IPS-18a (cell line): ENCODE measurements at regions not wholly inside any gene's neighbourhood (a gene's known extent, or its start where the extent isn't known, plus 50 kb on each side); places are given as distances from the start of the nearest gene placed in this dataset.

ENCODE experiments used
- H3K27ac ChIP-seq: one replicate; pipeline ENCODE4 v1.5.1; 2013; ENCODE audit warnings: low read length
- H3K27me3 ChIP-seq: one replicate; pipeline ENCODE4 v1.6.1; 2013; ENCODE audit warnings: mild to moderate bottlenecking, low read length; ENCODE audit not compliant: control insufficient read depth, insufficient read depth
- H3K36me3 ChIP-seq: one replicate; pipeline ENCODE4 v1.6.1; 2013; ENCODE audit warnings: low read depth, low read length; ENCODE audit not compliant: control insufficient read depth
- H3K4me1 ChIP-seq: one replicate; pipeline ENCODE4 v1.6.1; 2013; ENCODE audit warnings: low read depth, low read length; ENCODE audit not compliant: control insufficient read depth
- H3K4me3 ChIP-seq: one replicate; pipeline ENCODE4 v1.5.1; 2013; ENCODE audit warnings: low read length
- H3K9ac ChIP-seq: one replicate; pipeline ENCODE4 v1.6.1; 2013; ENCODE audit warnings: mild to moderate bottlenecking, low read length, moderate library complexity
- H3K9me3 ChIP-seq: one replicate; pipeline ENCODE4 v1.6.1; 2013; ENCODE audit warnings: low read depth, low read length; ENCODE audit not compliant: control insufficient read depth

GRCh38 chr3:144431134-144431533, 459.5 kb downstream of the DIPK2A start:
- Histone ChIP-seq H3K36me3 (no peaks in the 10 kb centered on the region), H3K27ac (no peak overlapping the region), H3K4me1 (peaks cover 9% of the 10 kb centered on the region), H3K9me3 (no peaks in the 10 kb centered on the region), H3K9ac (no peak overlapping the region), H3K27me3 (no peaks in the 10 kb centered on the region), H3K4me3 (no peak overlapping the region)

- Histone ChIP-seq H3K9ac (no peak overlapping the region), H3K4me3 (no peak overlapping the region), H3K4me1 (peaks cover 9% of the 10 kb centered on the region), H3K27me3 (no peaks in the 10 kb centered on the region), H3K27ac (no peak overlapping the region), H3K9me3 (no peaks in the 10 kb centered on the region), H3K36me3 (no peaks in the 10 kb centered on the region)
Measured at GRCh38 chr3:144433006-144433405, 461.4 kb downstream of the DIPK2A start.

GRCh38 chr3:144437989-144438388, 466.4 kb downstream of the DIPK2A start:
- H3K9ac ChIP-seq, result no peak overlapping the region
- H3K27ac ChIP-seq, result no peak overlapping the region
- no peaks in the 10 kb centered on the region for H3K36me3 ChIP-seq
- H3K4me1 ChIP-seq, result no peaks in the 10 kb centered on the region
- no peaks in the 10 kb centered on the region for H3K27me3 ChIP-seq
- H3K4me3 ChIP-seq, result no peak overlapping the region
- no peaks in the 10 kb centered on the region for H3K9me3 ChIP-seq

DNA sequence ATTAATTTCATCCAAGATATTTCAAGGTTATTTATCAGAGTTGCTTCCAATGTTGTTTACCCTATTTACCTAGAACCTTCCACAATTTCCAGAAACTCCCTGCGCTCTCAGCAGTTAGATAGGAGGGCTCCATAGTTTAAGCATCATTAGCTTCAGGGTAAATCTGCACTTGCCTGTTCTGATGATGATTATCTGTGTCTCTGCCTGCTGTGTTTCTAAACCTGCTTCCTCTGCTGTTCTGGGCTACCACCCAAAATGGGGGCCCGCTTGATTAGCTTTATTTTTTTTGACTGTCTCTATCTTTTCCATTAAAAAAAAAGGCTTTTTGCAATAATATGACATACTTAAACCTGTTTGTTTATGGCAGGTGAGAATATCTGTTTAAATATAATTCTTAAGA, 472.4 kb downstream of the DIPK2A start:
- Histone ChIP-seq H3K9ac (no peak overlapping the region), H3K27me3 (no peaks in the 10 kb centered on the region), H3K27ac (no peak overlapping the region), H3K9me3 (no peaks in the 10 kb centered on the region), H3K4me1 (no peaks in the 10 kb centered on the region), H3K36me3 (no peaks in the 10 kb centered on the region), H3K4me3 (no peak overlapping the region)

GRCh38 chr3:144444546-144444945, 472.9 kb downstream of the DIPK2A start:
- no peaks in the 10 kb centered on the region for H3K4me1 ChIP-seq
- H3K27me3 ChIP-seq, result no peaks in the 10 kb centered on the region
- no peaks in the 10 kb centered on the region for H3K9me3 ChIP-seq
- H3K36me3 ChIP-seq, result no peaks in the 10 kb centered on the region
- no peak overlapping the region for H3K9ac ChIP-seq
- H3K4me3 ChIP-seq, result no peak overlapping the region
- no peak overlapping the region for H3K27ac ChIP-seq

- Histone ChIP-seq H3K36me3 (no peaks in the 10 kb centered on the region), H3K4me1 (no peaks in the 10 kb centered on the region), H3K4me3 (no peak overlapping the region), H3K27me3 (no peaks in the 10 kb centered on the region), H3K9me3 (no peaks in the 10 kb centered on the region), H3K27ac (no peak overlapping the region), H3K9ac (no peak overlapping the region)
Measured at GRCh38 chr3:144455841-144456440, 484.3 kb downstream of the DIPK2A start.

- H3K27me3 ChIP-seq, result no peaks in the 10 kb centered on the region
- H3K9me3 ChIP-seq, result no peaks in the 10 kb centered on the region
- H3K9ac ChIP-seq, result no peak overlapping the region
- H3K4me1 ChIP-seq, result peaks cover 6% of the 10 kb centered on the region
- H3K4me3 ChIP-seq, result no peak overlapping the region
- H3K36me3 ChIP-seq, result no peaks in the 10 kb centered on the region
- H3K27ac ChIP-seq, result no peak overlapping the region
Measured at GRCh38 chr3:144457758-144458157, 486.1 kb downstream of the DIPK2A start.

DNA sequence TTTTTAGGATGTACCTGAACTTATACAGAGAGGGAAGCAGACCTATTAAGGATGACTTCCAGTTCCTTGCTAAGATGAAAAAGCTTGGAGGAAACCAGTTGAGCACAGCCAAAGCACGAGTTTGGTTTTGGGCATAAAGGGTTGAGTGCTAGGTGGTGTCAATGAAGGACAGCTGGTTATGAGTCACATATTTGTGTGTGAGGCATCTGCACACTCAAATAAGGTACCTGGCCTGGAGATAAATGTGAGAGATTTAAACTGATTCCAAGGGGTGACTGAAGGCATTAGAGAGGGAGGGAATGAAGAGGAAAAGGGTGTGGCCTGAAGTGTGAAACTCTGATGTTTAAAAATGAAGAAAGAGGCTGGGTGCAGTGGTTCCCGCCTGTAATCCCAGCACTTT, 486.7 kb downstream of the DIPK2A start:
- Histone ChIP-seq H3K9ac (no peak overlapping the region), H3K27ac (no peak overlapping the region), H3K27me3 (no peaks in the 10 kb centered on the region), H3K36me3 (no peaks in the 10 kb centered on the region), H3K4me3 (no peak overlapping the region), H3K4me1 (peaks cover 6% of the 10 kb centered on the region), H3K9me3 (no peaks in the 10 kb centered on the region)

GRCh38 chr3:144462337-144462736, 490.7 kb downstream of the DIPK2A start:
- Histone ChIP-seq H3K27me3 (no peaks in the 10 kb centered on the region), H3K36me3 (no peaks in the 10 kb centered on the region), H3K4me3 (no peak overlapping the region), H3K9ac (no peak overlapping the region), H3K9me3 (no peaks in the 10 kb centered on the region), H3K4me1 (peaks cover 6% of the 10 kb centered on the region), H3K27ac (no peak overlapping the region)

- Histone ChIP-seq H3K27me3 (no peaks in the 10 kb centered on the region), H3K4me1 (peaks cover 6% of the 10 kb centered on the region), H3K27ac (no peak overlapping the region), H3K9me3 (no peaks in the 10 kb centered on the region), H3K36me3 (no peaks in the 10 kb centered on the region), H3K4me3 (no peak overlapping the region), H3K9ac (no peak overlapping the region)
Measured at GRCh38 chr3:144463911-144464310, 492.3 kb downstream of the DIPK2A start.

GRCh38 chr3:144466114-144466513, 494.5 kb downstream of the DIPK2A start:
- Histone ChIP-seq H3K4me1 (peaks cover 6% of the 10 kb centered on the region), H3K27ac (no peak overlapping the region), H3K36me3 (no peaks in the 10 kb centered on the region), H3K9me3 (no peaks in the 10 kb centered on the region), H3K27me3 (no peaks in the 10 kb centered on the region), H3K9ac (no peak overlapping the region), H3K4me3 (no peak overlapping the region)

GRCh38 chr3:144466540-144466939, 494.9 kb downstream of the DIPK2A start:
- no peak overlapping the region for H3K9ac ChIP-seq
- H3K4me1 ChIP-seq, result peaks cover 6% of the 10 kb centered on the region
- no peak overlapping the region for H3K27ac ChIP-seq
- H3K4me3 ChIP-seq, result no peak overlapping the region
- H3K27me3 ChIP-seq, result no peaks in the 10 kb centered on the region
- H3K36me3 ChIP-seq, result no peaks in the 10 kb centered on the region
- H3K9me3 ChIP-seq, result no peaks in the 10 kb centered on the region
